D721Med (cell line): ENCODE measurements at regions not wholly inside any gene's neighbourhood (a gene's known extent, or its start where the extent isn't known, plus 50 kb on each side); places are given as distances from the start of the nearest gene placed in this dataset.

Experiments used
- DNase-seq: peaks from one replicate; pipeline ENCODE4 v3.0.0; 2011; ENCODE audit warnings: low spot score; ENCODE audit not compliant: insufficient read length
- FAIRE-seq: peaks from 2 replicates; lab custom pipeline; 2011; peaks lifted over from hg19 to GRCh38; lab: Jason Lieb, UNC
- CTCF ChIP-seq: IDR thresholded peaks from 2 replicates; pipeline ENCODE4 v1.5.1; 2012; ENCODE audit warnings: mild to moderate bottlenecking, control low read depth; ENCODE audit not compliant: insufficient read depth; ENCODE audit errors: missing control alignments

- FAIRE-seq, result no peak
These were observed 164.4 kb upstream of the CIBAR2 start for GRCh38 chr16:85276721-85277120.

GRCh38 chr16:85278839-85279238 lies 166.6 kb upstream of the CIBAR2 start:
- no peak for TF ChIP-seq CTCF
- FAIRE-seq (no peak), DNase-seq (no peak)

More at GRCh38 chr16:85276721-85277120, 164.4 kb upstream of the CIBAR2 start:
- DNase-seq, result no peak
- TF ChIP-seq CTCF, result no peak

- no peak for FAIRE-seq
These were observed 167.1 kb upstream of the CIBAR2 start for GRCh38 chr16:85279402-85279801.

GRCh38 chr16:85279825-85280545 lies 167.7 kb upstream of the CIBAR2 start:
- TF ChIP-seq CTCF, result no peak
- no peak for FAIRE-seq

More at GRCh38 chr16:85279402-85279801, 167.1 kb upstream of the CIBAR2 start:
- no peak for TF ChIP-seq CTCF
- no peak for DNase-seq

GRCh38 chr16:85281181-85281580 lies 168.9 kb upstream of the CIBAR2 start:
- FAIRE-seq (no peak), DNase-seq (no peak)
- no peak for TF ChIP-seq CTCF

More at GRCh38 chr16:85279825-85280545, 167.7 kb upstream of the CIBAR2 start:
- no peak for DNase-seq

GRCh38 chr16:85282842-85283241 lies 170.6 kb upstream of the CIBAR2 start:
- FAIRE-seq, result no peak
- DNase-seq, result no peak
- TF ChIP-seq CTCF, result no peak

- no peak for TF ChIP-seq CTCF
- DNase-seq (no peak), FAIRE-seq (no peak)
These were observed 171.2 kb upstream of the CIBAR2 start for GRCh38 chr16:85283305-85284050.
